HG03045 (cell line): ENCODE measurements at regions not wholly inside any gene's neighbourhood (a gene's known extent, or its start where the extent isn't known, plus 50 kb on each side); places are given as distances from the start of the nearest gene placed in this dataset.
"Not testable (repeated sequence)": the region's sequence is repeated elsewhere in the genome, so short reads cannot be mapped to it uniquely, and the experiment has no call there.

Source experiments
- ATAC-seq: cut with Tn5 transposase; IDR thresholded peaks from one replicate; pipeline ENCODE4 v1.9.1; 2021; ENCODE audit warnings: mild to moderate bottlenecking, moderate library complexity; ENCODE audit not compliant: unreplicated experiment

DNA sequence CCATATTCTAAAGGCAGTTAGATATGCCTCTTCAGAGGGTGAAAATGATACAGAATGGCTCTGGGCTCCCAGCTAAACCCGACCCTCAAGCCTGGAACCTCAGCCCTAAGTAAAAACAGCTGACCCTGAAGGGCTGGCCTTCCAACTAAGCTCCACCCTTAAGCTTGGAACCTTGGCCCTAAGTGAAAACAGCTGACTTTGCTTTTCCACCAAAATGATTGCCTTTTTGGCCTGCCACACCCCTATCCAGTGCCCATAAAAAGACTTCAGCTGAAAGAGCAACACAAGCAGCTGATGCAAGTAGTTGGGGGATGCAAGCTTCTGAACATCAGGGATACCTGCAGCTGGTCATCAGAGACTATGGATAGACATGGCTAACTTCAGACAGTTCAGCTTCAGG lies 647.4 kb upstream of the SGCD start:
- ATAC-seq: no peak

DNA sequence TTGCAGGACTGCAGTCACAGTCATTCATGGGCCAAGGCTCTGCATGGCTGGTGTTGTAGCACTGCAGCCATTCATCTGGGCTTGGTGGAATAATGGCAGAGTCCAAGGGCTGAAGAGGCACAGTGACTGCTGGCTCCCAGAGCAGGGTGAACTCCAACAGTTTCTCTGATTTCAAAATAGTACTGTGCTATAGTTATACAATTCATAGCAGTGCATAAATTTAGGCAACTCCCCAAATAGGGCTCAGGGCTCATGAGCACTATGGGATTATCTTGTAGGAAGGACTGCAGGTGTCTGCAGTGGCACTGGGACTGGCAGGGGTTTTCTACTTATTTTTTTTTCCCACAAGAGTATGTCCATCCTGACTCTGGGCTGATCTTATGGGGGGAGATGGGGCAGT lies 642.5 kb upstream of the SGCD start:
- no peak for ATAC-seq

DNA sequence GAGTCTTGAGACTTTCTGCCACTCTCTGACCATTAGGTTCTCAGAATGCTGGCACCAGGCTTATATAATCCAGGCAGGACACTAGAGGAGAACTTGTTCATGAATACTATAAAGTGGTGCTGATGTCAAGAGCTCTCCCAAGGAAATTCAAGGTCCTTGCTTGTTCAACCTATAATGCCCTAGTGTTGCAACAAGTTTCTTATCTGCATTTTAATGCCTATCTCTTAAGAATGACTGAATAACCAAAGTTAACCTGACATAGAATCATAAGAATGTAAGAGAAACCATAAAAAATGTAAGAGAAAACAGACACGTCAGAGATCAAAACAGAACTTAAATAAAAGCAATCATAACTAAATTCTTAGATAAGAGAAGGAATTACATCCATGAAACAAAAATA lies 640.8 kb upstream of the SGCD start:
- ATAC-seq: no peak

DNA sequence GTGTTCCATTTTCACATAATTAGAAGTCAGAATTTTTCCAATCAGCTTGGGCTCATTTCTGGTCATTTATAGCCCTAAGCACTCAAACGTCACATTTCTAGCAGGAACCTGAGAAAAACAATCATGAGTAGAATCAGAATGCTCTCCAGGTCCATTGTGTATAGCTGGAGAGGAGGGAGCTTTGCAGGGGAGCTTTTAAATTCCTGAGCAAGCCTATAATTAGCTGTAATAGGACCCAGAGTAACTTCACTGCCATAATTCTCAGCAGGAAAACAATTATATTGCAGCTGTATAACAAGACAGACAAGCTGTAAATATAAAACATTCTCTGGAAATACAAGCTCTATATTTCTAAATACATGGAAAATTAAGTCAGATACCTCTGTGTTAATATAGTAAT lies 637.6 kb upstream of the SGCD start:
- ATAC-seq: no peak

DNA sequence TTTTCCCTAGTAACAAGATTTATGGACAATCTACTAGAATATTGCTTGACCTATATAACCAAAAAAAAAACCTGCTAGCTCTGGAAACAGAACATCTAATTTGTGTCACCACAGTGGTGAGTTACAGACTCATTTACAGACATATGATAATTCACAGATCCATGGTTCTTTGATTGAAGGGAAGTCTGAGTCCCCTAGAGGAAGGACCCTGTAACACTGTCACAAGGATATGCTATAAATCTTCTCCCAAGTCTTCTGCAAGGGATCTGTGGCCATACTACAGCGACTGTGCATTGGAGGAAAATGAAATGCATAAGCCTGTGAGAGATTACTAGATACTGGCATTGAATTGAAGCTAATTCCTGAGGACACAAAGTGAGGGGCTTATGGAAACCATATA lies 630.6 kb upstream of the SGCD start:
- no peak for ATAC-seq

DNA sequence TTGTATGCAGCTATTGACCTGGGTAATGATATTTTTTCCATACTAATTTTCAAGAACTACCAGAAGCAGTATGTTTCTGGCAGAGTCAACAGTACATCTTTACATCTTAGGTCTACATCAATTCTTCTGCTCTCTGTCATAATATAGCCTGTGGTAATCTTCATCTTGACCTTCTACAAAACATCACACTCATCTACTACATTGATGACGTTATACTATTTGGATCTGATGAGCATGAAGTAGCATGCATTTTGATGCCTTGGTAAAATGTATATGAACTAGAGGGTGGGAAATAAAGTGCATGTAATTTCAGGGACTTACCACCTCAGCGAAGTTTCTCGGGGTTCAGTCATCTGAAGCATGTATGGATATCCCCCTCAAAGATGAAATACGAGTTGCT lies 629.7 kb upstream of the SGCD start:
- ATAC-seq: no peak

DNA sequence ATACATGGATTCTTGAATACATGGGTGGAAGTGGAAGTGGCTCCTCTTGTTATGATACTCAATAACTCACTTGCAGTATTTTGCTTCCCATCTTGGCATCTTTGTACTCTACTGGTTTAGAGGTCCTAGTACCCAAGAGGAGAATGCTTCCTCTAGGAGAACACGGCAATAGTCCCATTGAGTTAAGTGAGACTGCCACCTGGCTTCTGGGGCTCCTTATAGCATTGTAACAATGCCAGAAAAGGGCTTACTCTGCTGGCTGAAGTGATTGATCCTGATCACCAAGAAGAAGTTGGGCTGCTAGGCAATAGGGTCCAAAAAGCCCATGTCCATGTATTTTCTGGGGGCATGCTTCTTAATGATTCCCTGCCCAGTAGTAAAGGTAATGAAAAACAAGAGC lies 627.6 kb upstream of the SGCD start:
- ATAC-seq: no peak

DNA sequence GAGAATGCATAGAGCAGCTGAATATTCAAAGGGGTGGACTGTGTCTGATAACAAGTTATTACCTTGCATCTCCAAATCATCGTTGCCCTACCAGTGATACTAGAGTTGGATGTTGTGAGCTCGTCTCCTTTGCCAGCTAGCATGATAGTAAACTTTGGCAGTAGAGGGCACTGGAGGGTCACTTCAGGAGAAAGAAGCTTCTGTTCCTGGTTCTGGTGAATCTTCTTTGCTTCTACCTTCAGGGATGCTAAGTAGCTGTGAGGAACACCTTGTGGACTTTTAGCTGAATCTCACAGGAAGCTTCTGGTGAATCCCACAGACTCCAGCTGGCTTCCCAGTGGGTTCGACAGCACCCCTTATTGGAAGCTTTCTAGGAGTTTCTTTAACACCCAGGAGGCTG lies 626.6 kb upstream of the SGCD start:
- no peak for ATAC-seq

DNA sequence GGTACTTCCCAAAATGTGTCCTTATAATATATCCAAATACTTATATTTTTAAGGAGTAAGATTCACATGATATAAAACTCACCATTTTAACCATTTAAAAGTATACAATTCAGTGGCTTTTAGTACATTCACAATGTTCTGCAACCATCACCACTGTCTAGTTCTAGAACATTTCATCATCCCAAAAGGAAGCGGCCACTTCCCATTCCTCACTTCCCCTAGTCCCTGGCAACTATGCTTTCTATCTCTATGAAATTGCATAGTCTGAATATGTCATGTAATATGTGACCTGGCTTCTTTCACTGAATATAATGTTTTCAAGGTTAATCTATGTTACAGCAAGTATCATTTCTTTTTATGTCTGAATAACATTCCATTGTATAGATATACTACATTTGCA lies 615.1 kb upstream of the SGCD start:
- no peak for ATAC-seq

DNA sequence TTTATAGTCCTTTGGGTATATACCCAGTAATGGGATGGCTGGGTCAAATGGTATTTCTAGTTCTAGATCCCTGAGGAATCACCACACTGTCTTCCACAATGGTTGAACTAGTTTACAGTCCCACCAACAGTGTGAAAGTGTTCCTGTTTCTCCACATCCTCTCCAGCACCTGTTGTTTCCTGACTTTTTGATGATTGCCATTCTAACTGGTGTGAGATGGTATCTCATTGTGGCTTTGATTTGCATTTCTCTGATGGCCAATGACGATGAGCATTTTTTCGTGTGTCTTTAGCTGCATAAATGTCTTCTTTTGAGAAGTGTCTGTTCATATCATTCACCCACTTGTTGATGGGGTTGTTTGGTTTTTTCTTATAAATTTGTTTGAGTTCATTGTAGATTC lies 612.5 kb upstream of the SGCD start:
- not testable (repeated sequence) for ATAC-seq

DNA sequence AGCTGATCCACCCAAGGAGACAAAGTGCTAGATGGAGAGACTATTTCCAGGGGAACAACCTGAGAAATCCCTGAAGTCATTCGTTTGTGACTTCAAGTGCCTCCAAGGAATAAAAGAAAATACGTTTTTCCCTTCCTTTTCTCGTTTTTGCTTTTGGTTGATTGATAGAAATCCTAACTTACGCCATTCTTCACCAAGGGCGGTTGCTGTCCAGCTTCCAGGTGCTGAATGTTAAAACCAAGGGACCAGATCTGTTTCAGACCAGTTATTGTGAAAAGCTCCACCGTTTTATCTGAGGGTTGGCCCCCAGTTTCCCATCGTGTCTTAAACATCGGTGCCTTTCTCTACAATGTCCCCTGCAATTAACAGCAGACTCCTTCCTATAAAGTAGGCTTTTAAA lies 600.7 kb upstream of the SGCD start:
- ATAC-seq: no peak

DNA sequence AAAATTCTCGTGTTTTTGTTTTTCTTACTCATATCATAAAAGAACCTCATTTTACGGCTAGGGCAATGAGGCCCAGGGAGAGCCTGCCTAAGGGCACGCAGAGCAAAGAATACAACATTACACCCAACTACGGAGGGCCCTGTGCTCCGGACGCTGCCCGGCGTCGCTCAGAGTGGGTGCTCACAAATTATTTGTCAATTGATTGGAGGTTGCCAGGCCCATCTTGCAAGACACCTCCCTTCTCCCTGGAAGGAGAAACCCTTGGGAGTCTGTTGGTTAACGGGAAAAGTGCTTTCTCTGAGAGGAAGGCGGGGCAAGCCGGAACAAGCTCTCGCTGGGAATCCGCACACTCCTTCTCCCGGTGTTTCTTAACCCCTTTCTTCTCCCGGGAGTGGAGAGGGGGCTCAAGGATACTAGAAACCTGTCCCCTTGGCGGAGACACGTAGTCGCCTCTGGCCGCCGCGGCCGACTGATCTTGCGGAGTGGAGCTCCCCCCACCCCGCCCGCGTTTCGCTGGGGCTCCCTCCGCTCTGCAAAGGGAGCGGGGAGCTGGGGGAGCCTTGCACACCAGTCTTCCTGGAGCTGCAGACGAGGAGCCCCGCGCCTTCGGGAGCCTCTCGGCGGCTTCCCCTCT lies 599.3 kb upstream of the SGCD start:
- no peak for ATAC-seq

DNA sequence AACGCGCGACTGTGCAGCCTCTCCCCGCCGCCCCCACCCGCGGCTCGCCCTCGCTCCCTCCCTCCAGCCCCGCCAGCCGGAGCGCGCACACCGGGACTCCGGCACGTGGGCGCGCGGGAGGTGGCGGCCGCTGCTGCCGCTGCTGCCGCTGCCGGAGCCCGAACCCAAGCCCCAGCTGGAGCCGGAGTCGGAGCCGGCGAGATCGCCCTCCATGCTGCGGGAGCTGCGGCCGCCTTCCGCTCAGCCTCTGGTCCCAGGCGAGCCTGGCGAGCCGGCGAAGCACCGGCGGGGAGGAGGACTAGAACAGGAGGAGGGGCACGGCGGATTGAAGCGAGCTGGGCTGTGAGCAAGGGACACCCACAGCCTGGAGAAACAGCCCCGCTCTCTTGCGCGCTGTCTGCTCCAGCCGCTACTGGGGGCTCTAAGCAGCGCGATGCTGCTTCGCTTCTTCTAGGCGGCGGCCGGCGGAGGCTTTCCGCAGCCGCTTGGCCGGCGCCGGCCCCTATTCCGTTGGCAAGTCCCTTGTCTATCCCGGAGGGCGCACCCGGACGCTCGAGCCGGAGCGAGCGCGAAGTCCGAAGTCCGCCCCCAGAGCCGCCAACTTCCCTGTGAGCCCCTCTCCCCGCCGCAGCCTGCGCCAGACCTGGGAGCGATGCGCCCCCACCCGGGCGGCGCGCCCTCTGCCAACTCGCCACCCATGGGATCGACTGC lies 598.7 kb upstream of the SGCD start:
- ATAC-seq: no peak

DNA sequence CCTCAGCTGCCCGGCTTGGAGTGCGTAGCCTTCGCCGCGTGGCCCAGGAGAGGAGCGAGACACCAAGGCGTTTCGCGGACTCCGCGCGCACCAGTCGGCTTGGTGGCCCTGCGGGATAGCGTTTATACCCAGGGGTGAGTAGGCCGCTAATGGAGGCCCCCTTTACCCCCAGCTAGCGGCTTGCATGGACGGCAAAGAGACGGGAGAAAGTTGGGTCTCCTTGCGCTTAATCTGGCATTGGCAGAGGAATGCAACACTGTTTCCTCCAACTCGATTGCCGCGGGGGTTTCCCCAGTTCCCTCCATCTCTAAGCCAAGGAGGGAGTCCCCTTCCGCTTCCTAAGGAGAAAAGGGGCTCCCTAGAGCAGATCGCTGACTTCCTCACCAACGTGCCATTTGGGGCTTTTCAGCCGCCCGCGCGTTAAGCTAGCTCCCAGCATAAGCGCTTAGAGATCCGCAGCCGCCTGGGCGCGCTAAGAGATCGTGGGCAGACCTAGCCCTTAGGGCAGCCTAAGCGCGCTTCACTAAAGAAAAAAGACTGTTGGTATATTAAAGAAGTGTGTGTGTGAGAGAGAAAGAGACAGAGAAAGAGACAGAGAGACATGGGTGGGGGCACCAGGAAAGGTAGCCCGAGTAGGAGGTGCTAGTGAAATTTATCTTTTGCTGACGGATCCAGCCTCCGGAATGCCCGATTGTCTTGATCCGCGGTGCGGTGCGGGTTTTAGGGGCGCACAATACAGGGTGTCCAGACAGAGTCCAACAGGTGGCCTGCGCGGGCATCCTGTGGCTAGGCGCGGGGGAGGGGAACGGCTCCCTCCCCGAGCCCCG lies 597.9 kb upstream of the SGCD start:
- no peak for ATAC-seq

DNA sequence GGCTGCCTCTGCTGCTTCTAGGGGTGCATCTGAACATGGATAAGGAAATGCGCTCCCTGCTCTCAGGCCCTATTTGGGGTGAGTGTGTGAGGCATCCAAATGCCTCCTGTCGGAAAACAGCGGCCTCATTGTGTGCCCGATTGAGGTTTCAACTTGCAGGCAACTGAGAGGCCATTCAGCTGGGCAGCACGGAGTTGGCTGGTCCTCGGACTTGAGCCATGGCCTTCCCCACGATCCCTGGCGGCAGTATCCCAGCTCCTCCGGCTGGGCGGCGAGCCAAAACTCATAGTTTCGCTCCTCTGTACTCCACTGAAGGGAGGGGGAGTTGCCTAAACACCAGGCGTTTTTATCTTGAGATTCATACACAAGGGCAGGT lies 597.3 kb upstream of the SGCD start:
- ATAC-seq: no peak

DNA sequence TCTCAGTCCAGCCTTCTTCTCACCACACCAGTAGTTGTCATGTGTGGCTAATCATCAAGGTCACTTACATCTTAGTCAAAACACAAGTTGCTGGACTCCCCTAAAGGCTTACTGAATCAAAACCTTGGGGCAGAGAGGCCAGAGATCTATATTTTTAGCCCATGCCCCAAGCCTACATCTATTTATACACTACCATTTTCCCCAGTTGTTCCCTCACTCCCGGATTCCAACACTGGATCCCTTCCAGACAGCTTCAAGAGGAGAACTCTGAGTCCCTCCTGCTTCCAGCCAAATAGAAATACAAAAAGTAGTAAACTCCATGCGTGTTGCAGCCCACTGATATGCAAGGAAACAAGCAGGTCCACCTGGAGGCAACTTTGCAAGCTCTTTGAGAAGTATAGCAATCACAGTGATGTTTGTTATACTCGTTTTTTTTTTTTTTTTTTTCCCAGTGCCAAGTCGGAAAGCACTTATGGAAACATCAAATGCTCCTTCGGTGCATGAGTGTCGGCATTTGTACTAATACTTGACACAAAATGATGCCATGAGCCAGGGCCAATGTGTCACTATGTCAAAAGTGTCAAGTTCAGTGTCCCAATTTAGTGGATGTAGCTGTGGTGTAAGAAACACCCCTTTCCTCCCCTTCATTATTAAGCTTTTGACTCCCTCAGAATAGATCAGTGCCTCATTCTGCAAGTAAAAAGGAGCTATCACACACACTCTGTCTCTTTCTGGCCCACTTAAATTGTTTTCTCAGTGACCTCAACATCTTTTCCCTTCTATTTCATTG lies 594.2 kb upstream of the SGCD start:
- ATAC-seq: no peak

DNA sequence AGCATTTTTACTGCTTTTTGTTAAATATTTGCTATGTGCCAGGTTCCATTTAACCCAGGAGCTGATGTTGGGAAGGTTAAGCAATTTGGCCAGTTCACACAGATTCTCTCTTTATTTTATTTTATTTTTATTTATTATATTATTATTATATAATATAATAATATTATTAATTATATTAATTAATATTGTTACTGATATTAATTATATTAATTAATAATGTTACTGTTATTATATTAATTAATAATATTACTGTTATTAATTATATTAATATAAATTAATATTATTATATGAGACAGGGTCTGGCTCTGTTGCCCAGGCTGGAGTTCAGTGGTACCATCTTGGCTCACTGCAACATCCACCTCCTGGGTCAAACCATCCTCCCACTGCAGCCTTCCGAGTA lies 593.0 kb upstream of the SGCD start:
- no peak for ATAC-seq

DNA sequence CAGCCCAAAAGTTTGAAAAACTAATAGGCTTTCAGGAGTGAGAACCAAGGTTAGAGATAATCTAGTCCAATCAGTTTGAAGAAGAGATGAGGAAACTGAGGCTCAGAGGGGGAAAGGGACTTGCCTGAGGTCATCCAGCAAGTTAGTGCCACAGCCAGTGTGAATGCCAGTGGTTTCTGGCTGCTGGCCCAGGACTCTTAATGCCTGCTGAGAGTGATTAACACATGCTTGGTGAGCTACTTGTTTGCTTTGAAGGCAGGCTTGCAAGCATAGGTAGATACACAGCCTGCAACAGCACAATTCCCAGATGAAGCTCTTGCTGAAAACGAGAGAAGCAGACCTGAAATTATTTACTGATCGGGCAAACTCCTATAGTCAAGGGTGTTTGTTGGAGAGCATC lies 591.6 kb upstream of the SGCD start:
- no peak for ATAC-seq

DNA sequence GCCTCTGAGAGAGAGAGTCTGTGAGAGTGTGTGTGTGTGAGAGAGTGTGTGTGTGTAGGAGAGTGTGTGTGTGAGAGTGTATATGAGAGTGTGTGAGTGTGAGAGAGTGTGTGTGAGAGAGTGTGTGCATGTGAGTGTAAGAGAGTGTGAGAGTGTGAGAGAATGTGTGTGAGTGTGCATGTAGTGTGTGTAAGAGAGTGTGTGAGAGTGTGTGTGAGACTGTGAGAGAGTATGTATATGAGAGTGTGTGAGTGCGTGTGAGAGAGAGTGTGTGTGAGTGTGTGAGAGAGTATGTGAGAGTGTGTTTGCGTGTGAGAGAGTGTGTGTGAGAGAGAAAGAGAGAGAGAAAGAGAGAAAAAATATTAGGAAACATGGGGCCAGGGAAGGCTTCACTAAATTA lies 588.3 kb upstream of the SGCD start:
- no peak for ATAC-seq

DNA sequence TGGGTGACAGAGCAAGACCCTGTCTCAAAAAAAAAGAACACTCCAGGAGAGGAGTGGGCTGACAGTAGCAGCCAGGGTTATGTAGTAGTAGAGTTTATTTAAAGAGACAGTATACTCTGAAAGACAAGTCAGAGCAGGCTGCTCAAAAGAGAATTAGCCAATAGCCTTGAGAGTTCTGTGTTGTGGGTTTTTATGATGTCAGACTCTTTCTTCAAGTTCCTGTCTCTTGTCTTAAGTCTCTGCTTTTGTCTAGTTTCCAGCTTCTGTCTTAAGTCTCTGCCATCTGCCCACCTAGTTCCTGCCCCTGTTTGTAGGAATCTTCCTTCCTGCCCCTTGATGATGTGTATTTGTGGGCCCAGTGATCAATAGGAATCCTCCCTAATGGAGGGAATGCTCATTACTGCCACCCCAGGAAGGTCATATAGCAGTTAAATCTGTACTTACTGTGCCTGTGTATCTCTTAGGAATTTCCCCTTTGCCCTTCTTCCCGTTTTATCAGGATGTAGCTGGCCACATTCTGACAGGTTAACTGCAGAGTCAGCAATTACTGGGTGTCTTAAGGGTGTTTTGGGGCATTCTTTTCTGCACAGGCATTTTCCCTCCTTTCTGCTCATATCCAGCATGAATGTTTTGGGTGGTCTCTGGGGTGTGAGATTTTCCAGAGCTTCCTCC lies 580.5 kb upstream of the SGCD start:
- ATAC-seq: no peak

DNA sequence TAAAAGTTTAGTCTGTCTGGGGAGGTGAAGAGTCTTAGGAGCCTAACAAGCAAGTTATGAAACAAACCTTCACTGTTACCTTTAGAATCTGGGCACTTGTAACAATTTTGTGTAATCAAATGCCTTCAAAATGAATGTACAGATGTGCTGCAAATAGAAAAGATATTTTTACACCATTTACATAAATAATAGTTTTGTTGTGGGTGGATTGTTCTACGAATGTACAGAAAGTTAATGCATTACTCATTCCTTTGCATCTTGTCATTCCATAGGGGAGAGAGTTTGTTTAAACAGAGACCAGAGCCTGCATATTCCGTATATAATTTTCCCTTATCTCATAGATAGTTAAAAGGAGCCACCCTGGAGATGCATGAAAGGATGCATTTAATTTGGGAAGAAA lies 576.9 kb upstream of the SGCD start:
- ATAC-seq: no peak
